ENCODE measurements at regions not wholly inside any gene's neighbourhood (a gene's known extent, or its start where the extent isn't known, plus 50 kb on each side); places are given as distances from the start of the nearest gene placed in this dataset.

DNA sequence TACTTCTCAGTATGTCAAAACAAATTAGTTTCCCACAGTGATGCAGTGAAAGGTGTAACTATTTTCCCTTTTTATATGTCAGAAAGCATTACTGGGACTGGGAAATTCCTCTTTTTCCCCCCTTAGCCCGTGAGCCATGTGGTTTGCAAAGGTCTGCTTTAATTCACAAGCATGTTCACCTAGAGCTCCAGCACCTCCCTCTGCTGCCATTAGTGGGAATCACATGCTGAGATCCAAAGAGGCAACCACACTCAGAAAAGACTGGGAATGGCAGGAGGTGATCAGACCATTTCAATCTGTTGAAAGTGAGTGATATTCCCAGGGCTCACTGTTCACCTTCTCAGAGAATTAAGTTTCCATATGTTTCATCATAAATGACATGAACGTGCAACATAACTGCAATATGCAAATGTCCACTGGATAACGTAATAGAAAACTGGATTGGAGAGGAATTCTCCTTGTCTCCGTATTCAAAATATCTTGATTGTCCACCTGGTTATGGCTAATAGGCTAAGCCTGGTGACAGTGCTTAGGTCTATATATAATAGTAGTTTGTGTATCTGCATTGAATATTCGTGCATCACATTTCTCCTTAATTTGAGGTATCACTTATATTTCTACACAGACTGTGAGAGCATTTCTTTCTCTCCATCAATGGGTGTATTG, 703.5 kb upstream of the WWC1 start:
- H3K4me1 ChIP-seq (ENCODE audit: control insufficient read depth, insufficient read depth, low read length), result no peaks in the 10 kb centered on the region
- no peak overlapping the region for H3K4me3 ChIP-seq (ENCODE audit: low read length)
- peak in 1 of 2 donors; percentile 3 for DNase-seq
- no peaks in the 10 kb centered on the region for H3K36me3 ChIP-seq (ENCODE audit: control insufficient read depth, insufficient read depth, low read length)
- no peaks in the 10 kb centered on the region for H3K27me3 ChIP-seq (ENCODE audit: control insufficient read depth, insufficient read depth, low read length)
- no peaks in the 10 kb centered on the region for H3K9me3 ChIP-seq (ENCODE audit: control insufficient read depth, low read depth, low read length)
- WGBS (ENCODE audit: insufficient coverage, low lambda C conversion rate), result 48% methylated on average over 2 of the region's 5 CpGs
- no peak overlapping the region for H3K27ac ChIP-seq (ENCODE audit: low read length)

DNA sequence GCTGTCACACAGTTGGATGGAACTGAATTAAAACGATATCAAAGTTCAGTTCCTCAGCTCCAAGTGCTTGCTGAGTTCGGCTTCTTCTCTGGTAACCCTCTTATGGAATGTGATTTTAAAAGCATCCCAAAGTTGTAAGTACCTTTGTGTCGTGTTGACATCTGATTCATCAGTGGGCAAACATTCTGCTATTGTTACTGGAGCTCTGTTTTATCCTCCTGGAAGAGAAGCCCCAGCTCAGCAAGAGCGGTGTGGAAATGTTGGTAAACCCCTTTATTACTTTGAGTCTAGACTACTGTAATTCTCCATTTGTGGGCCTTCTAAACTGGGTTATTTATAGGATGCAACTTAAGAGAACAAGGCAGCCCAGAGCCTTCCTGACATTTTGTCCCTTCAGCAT, 699.3 kb upstream of the WWC1 start:
- no peaks in the 10 kb centered on the region for H3K36me3 ChIP-seq (ENCODE audit: control insufficient read depth, insufficient read depth, low read length)
- no CpG with 5 or more reads among the region's 4 CpGs for WGBS (ENCODE audit: insufficient coverage, low lambda C conversion rate)
- no peak overlapping the region for H3K27ac ChIP-seq (ENCODE audit: low read length)
- H3K9me3 ChIP-seq (ENCODE audit: control insufficient read depth, low read depth, low read length), result no peaks in the 10 kb centered on the region
- no peak for DNase-seq
- no peaks in the 10 kb centered on the region for H3K27me3 ChIP-seq (ENCODE audit: control insufficient read depth, insufficient read depth, low read length)
- H3K4me3 ChIP-seq (ENCODE audit: low read length), result no peak overlapping the region
- no peaks in the 10 kb centered on the region for H3K4me1 ChIP-seq (ENCODE audit: control insufficient read depth, insufficient read depth, low read length)

DNA sequence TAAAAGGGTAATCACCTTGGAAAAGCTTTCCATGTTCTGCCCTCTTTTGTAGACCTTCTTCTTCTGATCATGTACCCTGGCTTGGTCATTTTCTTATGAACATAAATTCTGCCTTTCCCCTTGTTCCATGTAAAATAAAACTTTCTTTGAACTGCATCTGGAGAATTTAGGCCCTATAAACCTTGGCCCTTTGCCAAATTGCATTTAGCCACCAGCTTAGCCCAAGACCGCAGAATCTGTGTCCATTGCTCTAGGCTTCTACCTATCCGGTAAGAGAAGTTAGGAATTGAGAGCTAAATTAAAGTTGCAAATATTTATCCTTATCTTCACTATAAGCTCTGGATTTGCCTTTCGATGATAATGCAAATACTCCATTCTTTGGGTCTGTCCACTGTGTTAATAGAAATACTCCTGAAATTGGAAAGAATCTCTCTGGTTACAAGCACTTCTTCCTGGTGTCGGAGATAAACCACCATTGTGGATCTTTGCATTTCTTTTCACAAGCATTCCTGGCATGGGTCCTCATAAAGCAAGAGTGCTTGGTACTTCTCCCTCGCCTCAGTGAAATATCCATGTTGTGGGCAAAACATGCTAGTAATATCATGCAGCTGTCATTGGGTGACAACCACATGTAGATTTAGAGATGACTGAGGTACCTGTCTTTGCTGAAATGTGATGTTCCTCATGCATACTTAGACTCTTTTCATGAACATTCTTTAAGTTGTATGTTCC, 698.0 kb upstream of the WWC1 start:
- no peak overlapping the region for H3K4me3 ChIP-seq (ENCODE audit: low read length)
- DNase-seq, result no peak
- no peaks in the 10 kb centered on the region for H3K27me3 ChIP-seq (ENCODE audit: control insufficient read depth, insufficient read depth, low read length)
- no peak overlapping the region for H3K27ac ChIP-seq (ENCODE audit: low read length)
- no peaks in the 10 kb centered on the region for H3K36me3 ChIP-seq (ENCODE audit: control insufficient read depth, insufficient read depth, low read length)
- no CpG with 5 or more reads among the region's 5 CpGs for WGBS (ENCODE audit: insufficient coverage, low lambda C conversion rate)
- H3K9me3 ChIP-seq (ENCODE audit: control insufficient read depth, low read depth, low read length), result no peaks in the 10 kb centered on the region
- no peaks in the 10 kb centered on the region for H3K4me1 ChIP-seq (ENCODE audit: control insufficient read depth, insufficient read depth, low read length)

DNA sequence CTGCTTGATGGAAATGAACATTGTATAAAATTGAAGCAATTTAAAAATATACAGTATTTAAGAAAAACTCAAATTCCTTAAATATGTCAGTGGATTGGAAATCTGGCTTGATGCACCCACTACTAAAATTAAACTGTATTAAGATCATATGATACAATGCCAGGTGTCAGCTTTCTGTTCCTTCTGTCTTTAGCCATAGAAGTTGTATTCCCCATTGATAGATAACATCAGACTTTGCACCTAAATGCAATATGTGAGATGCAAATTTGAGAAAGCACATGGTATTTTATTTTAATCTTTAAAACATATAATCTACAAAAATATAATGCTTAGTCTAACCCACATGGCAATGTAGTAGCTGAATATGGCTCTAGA, 697.4 kb upstream of the WWC1 start:
- Histone ChIP-seq H3K4me1 (ENCODE audit: control insufficient read depth, insufficient read depth, low read length) (no peaks in the 10 kb centered on the region), H3K9me3 (ENCODE audit: control insufficient read depth, low read depth, low read length) (no peaks in the 10 kb centered on the region), H3K27ac (ENCODE audit: low read length) (no peak overlapping the region), H3K4me3 (ENCODE audit: low read length) (no peak overlapping the region), H3K36me3 (ENCODE audit: control insufficient read depth, insufficient read depth, low read length) (no peaks in the 10 kb centered on the region), H3K27me3 (ENCODE audit: control insufficient read depth, insufficient read depth, low read length) (no peaks in the 10 kb centered on the region)
- DNase-seq, result no peak

DNA sequence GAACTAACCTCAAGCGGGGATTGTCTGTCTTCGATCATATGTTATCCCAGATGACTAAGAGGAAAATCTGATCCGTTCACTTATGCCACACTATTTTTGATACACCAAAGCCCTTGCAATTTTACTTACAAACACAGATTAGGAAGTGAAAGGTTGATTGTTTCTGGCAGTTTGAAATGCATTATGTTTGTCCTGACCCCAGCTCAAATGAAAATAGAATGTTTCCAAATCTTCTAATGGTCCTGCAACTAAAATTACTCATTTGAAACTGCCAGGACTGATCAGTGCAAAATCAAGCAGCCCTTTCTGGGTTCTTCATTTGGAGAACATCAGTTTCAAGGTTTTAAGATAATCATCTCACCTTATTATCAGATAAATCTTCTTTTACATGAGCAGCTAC, 696.7 kb upstream of the WWC1 start:
- no peaks in the 10 kb centered on the region for H3K36me3 ChIP-seq (ENCODE audit: control insufficient read depth, insufficient read depth, low read length)
- H3K27ac ChIP-seq (ENCODE audit: low read length), result no peak overlapping the region
- H3K4me1 ChIP-seq (ENCODE audit: control insufficient read depth, insufficient read depth, low read length), result no peaks in the 10 kb centered on the region
- no peaks in the 10 kb centered on the region for H3K9me3 ChIP-seq (ENCODE audit: control insufficient read depth, low read depth, low read length)
- no peaks in the 10 kb centered on the region for H3K27me3 ChIP-seq (ENCODE audit: control insufficient read depth, insufficient read depth, low read length)
- no peak overlapping the region for H3K4me3 ChIP-seq (ENCODE audit: low read length)
- WGBS (ENCODE audit: insufficient coverage, low lambda C conversion rate), result no CpG with 5 or more reads among the region's 3 CpGs
- no peak for DNase-seq

DNA sequence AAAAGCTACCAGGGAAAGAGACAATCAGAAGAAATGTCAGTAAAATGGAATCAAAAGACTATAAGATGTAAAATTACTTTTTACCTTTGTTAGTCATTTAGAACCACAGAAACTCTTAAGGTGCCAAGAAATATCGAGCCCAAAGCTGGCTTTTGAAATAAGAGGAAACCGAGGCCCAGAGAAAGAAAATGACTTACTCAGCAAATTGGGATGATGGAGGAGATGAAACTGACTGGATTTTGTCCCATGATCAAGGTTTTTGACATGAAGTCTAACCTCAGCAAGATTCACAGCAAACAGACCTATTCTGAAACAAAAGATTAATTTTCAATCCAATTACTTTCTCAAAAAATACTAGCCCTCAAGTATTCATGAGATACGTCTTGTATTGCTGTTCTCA, 696.2 kb upstream of the WWC1 start:
- H3K27ac ChIP-seq (ENCODE audit: low read length), result no peak overlapping the region
- no peaks in the 10 kb centered on the region for H3K9me3 ChIP-seq (ENCODE audit: control insufficient read depth, low read depth, low read length)
- H3K27me3 ChIP-seq (ENCODE audit: control insufficient read depth, insufficient read depth, low read length), result no peaks in the 10 kb centered on the region
- no peaks in the 10 kb centered on the region for H3K4me1 ChIP-seq (ENCODE audit: control insufficient read depth, insufficient read depth, low read length)
- no peak overlapping the region for H3K4me3 ChIP-seq (ENCODE audit: low read length)
- no peak for DNase-seq
- 71% methylated on average over 2 of the region's 3 CpGs for whole genome bisulfite sequencing (ENCODE audit: insufficient coverage, low lambda C conversion rate)
- H3K36me3 ChIP-seq (ENCODE audit: control insufficient read depth, insufficient read depth, low read length), result no peaks in the 10 kb centered on the region

DNA sequence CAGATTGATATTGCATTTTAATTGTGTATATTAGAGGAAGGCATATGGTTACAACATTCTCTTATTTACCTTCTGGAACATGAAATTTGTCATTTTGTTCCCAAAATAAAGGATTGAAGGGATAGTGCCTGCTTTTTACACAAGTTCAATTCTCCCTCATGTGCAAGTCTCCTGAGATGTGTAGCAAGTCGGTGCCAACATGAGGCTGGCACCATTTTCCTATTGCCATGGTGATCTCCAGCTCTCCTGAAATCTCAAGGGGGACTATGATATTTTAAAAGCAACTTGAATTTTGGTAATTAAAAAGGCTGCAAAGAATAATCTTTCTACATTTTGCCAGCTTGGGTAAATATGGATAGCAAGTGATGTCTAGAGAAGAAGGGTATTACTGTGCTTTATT, 693.3 kb upstream of the WWC1 start:
- H3K9me3 ChIP-seq (ENCODE audit: control insufficient read depth, low read depth, low read length), result no peaks in the 10 kb centered on the region
- H3K4me1 ChIP-seq (ENCODE audit: control insufficient read depth, insufficient read depth, low read length), result no peaks in the 10 kb centered on the region
- no peak for DNase-seq
- H3K36me3 ChIP-seq (ENCODE audit: control insufficient read depth, insufficient read depth, low read length), result no peaks in the 10 kb centered on the region
- H3K27me3 ChIP-seq (ENCODE audit: control insufficient read depth, insufficient read depth, low read length), result no peaks in the 10 kb centered on the region
- WGBS (ENCODE audit: insufficient coverage, low lambda C conversion rate), result no CpG with 5 or more reads among the region's 1 CpG
- no peak overlapping the region for H3K27ac ChIP-seq (ENCODE audit: low read length)
- no peak overlapping the region for H3K4me3 ChIP-seq (ENCODE audit: low read length)

DNA sequence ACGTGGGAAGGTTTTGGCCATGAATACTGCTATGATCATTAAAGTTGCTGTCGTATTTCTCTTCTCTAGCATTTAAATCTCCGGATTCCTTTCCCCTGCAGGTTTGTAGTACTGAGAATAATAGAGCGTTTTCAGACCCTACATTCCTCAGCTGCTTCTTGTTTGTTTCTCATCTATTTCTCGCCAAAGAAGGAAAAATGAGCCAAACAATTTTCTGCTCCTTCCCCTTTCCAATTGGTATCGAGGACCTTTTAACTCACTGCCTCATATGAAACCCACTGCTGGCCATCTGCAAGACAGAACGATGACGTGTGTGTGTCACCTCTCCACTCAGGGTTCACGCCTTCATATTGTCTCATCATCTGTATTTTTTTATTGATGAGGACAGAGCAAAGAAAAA, 689.4 kb upstream of the WWC1 start:
- Histone ChIP-seq H3K27ac (ENCODE audit: low read length) (no peak overlapping the region), H3K27me3 (ENCODE audit: control insufficient read depth, insufficient read depth, low read length) (no peaks in the 10 kb centered on the region), H3K36me3 (ENCODE audit: control insufficient read depth, insufficient read depth, low read length) (no peaks in the 10 kb centered on the region), H3K4me1 (ENCODE audit: control insufficient read depth, insufficient read depth, low read length) (no peaks in the 10 kb centered on the region), H3K4me3 (ENCODE audit: low read length) (no peak overlapping the region), H3K9me3 (ENCODE audit: control insufficient read depth, low read depth, low read length) (no peaks in the 10 kb centered on the region)
- no peak for DNase-seq
- WGBS (ENCODE audit: insufficient coverage, low lambda C conversion rate), result 68% methylated on average over 9 of the region's 9 CpGs

DNA sequence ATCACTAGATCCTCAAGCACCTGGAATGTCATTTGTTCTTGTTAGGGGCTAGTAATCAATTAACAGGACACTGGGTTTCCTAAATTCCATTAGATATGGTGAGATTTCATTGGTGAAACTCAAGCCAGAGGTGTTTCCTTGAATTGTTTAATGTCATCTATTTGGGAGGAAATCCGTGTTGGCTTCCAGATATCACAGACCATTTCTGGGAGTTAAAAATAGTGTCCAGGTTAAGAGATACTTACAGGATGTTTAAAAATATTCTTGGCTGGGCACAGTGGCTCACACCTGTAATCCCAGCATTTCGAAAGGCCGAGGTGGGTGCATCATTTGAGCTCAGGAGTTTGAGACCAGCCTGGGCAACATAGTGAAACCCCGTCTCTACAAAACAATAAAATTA, 688.3 kb upstream of the WWC1 start:
- DNase-seq, result no peak
- H3K4me3 ChIP-seq (ENCODE audit: low read length), result no peak overlapping the region
- no peaks in the 10 kb centered on the region for H3K27me3 ChIP-seq (ENCODE audit: control insufficient read depth, insufficient read depth, low read length)
- no peaks in the 10 kb centered on the region for H3K36me3 ChIP-seq (ENCODE audit: control insufficient read depth, insufficient read depth, low read length)
- no peaks in the 10 kb centered on the region for H3K9me3 ChIP-seq (ENCODE audit: control insufficient read depth, low read depth, low read length)
- H3K27ac ChIP-seq (ENCODE audit: low read length), result no peak overlapping the region
- WGBS (ENCODE audit: insufficient coverage, low lambda C conversion rate), result 100% methylated on average over 1 of the region's 4 CpGs
- H3K4me1 ChIP-seq (ENCODE audit: control insufficient read depth, insufficient read depth, low read length), result no peaks in the 10 kb centered on the region

DNA sequence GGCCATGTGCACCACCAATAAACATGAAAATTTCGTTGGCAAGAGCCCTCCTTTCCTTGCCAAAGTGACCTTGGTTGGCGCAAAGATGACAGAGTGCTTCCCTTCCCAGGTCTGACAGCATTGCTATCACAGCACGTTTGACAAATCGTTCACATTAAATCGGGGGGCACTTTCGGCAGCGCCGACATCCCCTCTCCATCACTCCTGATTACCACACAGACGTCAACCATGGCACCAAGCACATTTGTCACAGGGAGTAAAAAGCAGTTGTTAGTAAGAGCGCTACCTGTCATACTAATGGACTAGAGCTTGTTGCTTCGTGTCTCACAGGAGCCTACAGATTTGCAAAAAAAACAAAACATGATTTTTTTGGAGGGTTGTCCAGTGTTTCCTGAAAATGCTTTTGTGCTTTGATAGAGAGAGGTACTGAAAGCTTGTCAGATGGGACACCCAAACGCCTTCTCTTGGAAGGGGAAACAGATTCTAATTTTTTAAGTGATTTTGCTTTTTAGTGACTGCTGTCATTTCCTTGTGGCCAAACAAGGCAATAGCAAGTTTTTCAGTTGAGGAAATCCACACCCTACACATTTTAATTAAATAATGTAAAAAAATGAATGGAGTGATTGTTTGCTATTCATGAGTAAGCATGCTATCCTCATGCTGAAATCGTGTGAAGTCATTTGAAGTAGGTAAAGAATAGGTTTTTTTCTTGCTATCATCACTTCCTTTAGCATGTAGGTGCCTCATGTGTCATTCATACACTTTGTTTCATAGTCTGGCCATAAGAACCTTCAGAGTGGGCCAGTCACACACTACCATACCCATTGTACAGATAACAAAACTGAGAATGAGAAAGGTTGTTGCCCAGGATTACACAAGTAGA, 682.8 kb upstream of the WWC1 start:
- Histone ChIP-seq H3K27ac (ENCODE audit: low read length) (no peak overlapping the region), H3K4me3 (ENCODE audit: low read length) (no peak overlapping the region), H3K36me3 (ENCODE audit: control insufficient read depth, insufficient read depth, low read length) (no peaks in the 10 kb centered on the region), H3K4me1 (ENCODE audit: control insufficient read depth, insufficient read depth, low read length) (no peaks in the 10 kb centered on the region), H3K27me3 (ENCODE audit: control insufficient read depth, insufficient read depth, low read length) (no peaks in the 10 kb centered on the region), H3K9me3 (ENCODE audit: control insufficient read depth, low read depth, low read length) (no peaks in the 10 kb centered on the region)
- no peak for DNase-seq
- WGBS (ENCODE audit: insufficient coverage, low lambda C conversion rate), result 83% methylated on average over 1 of the region's 13 CpGs
